Upper lobe of right lung (tissue), 1 donor: ENCODE measurements at regions not wholly inside any gene's neighbourhood (a gene's known extent, or its start where the extent isn't known, plus 50 kb on each side); places are given as distances from the start of the nearest gene placed in this dataset.
"Not testable (repeated sequence)": the region's sequence is repeated elsewhere in the genome, so short reads cannot be mapped to it uniquely, and the experiment has no call there.

Source experiments
- ATAC-seq: fragments of 200-7000 bp; cut with Tn5 transposase; one replicate; pipeline ENCODE4 v1.9.1; 2020; ENCODE audit warnings: mild to moderate bottlenecking, moderate library complexity
- DNase-seq: peaks from one replicate; pipeline ENCODE4 v3.0.0-alpha.2; 2020
- H3K27ac ChIP-seq: fragments of 200-600 bp; one replicate; pipeline ENCODE4 v1.8.0; 2022
- H3K27me3 ChIP-seq: fragments of 200-600 bp; one replicate; pipeline ENCODE4 v1.8.0; 2022; ENCODE audit warnings: mild to moderate bottlenecking
- H3K36me3 ChIP-seq: fragments of 200-600 bp; one replicate; pipeline ENCODE4 v1.8.0; 2022
- H3K4me1 ChIP-seq: fragments of 200-600 bp; one replicate; pipeline ENCODE4 v1.8.0; 2022
- H3K4me3 ChIP-seq: fragments of 200-600 bp; one replicate; pipeline ENCODE4 v1.8.0; 2022; ENCODE audit warnings: mild to moderate bottlenecking
- H3K9me3 ChIP-seq: fragments of 200-600 bp; one replicate; pipeline ENCODE4 v1.8.0; 2022
- CTCF ChIP-seq: fragments of 200-600 bp; IDR thresholded peaks from one replicate; pipeline ENCODE4 v1.8.0; 2022; ENCODE audit warnings: antibody characterized with exemption
- intact Hi-C: fragments of 100-400 bp; cut with DNase I; formaldehyde crosslinking; loops from one replicate; pipeline ENCODE4 v1.11.0; 2022
- donor health status: DM: no; HTN: yes; CAD: no; lungs with severe emphysema.

GRCh38 chr9:129541270-129541669, 79.6 kb downstream of the C9orf50 start:
- Histone ChIP-seq H3K27ac (no peak overlapping the region), H3K27me3 (no peaks in the 10 kb centered on the region), H3K4me1 (no peaks in the 10 kb centered on the region), H3K9me3 (no peaks in the 10 kb centered on the region), H3K36me3 (no peaks in the 10 kb centered on the region), H3K4me3 (no peak overlapping the region)
- ATAC-seq: no peak
- no peak for DNase-seq
- intact Hi-C loops: no loop called here
- TF ChIP-seq CTCF: no peak

GRCh38 chr9:129539446-129539845, 81.5 kb downstream of the C9orf50 start:
- no peaks in the 10 kb centered on the region for H3K4me1 ChIP-seq
- no peak for TF ChIP-seq CTCF
- ATAC-seq (no peak), DNase-seq (no peak)
- H3K9me3 ChIP-seq: no peaks in the 10 kb centered on the region
- no peaks in the 10 kb centered on the region for H3K27me3 ChIP-seq
- no peak overlapping the region for H3K27ac ChIP-seq
- H3K4me3 ChIP-seq: no peak overlapping the region
- H3K36me3 ChIP-seq: no peaks in the 10 kb centered on the region
- intact Hi-C loops: no loop called here

GRCh38 chr9:129531860-129532402, 89.0 kb downstream of the C9orf50 start:
- H3K36me3 ChIP-seq, ATAC-seq, intact Hi-C loops, H3K4me3 ChIP-seq, H3K9me3 ChIP-seq, H3K27ac ChIP-seq, H3K27me3 ChIP-seq, H3K4me1 ChIP-seq, DNase-seq: not testable (repeated sequence)

GRCh38 chr9:129527955-129528354, 92.9 kb downstream of the C9orf50 start:
- ATAC-seq, H3K4me3 ChIP-seq, DNase-seq, H3K36me3 ChIP-seq, H3K9me3 ChIP-seq, H3K27ac ChIP-seq, intact Hi-C loops, H3K27me3 ChIP-seq, H3K4me1 ChIP-seq: not testable (repeated sequence)

GRCh38 chr9:129525656-129526196, 95.2 kb downstream of the C9orf50 start:
- Histone ChIP-seq H3K9me3 (no peaks in the 10 kb centered on the region), H3K4me3 (no peak overlapping the region), H3K4me1 (no peaks in the 10 kb centered on the region), H3K36me3 (no peaks in the 10 kb centered on the region), H3K27me3 (no peaks in the 10 kb centered on the region), H3K27ac (no peak overlapping the region)
- no peak for TF ChIP-seq CTCF
- ATAC-seq: no peak
- intact Hi-C loops: no loop called here
- DNase-seq: no peak

GRCh38 chr9:129524582-129525270, 96.2 kb downstream of the C9orf50 start:
- Histone ChIP-seq H3K27me3 (no peaks in the 10 kb centered on the region), H3K9me3 (no peaks in the 10 kb centered on the region), H3K36me3 (no peaks in the 10 kb centered on the region), H3K27ac (no peak overlapping the region), H3K4me3 (no peak overlapping the region), H3K4me1 (no peaks in the 10 kb centered on the region)
- intact Hi-C loops: no loop called here
- DNase-seq (no peak), ATAC-seq (no peak)
- TF ChIP-seq CTCF: no peak
